Peyer's patch (tissue), 4 donors: ENCODE measurements at regions not wholly inside any gene's neighbourhood (a gene's known extent, or its start where the extent isn't known, plus 50 kb on each side); places are given as distances from the start of the nearest gene placed in this dataset.

Experiments
- CTCF ChIP-seq, 6 experiments: fragments of 450-650 bp in 4 of 6; fragments of 200-600 bp in 2 of 6; sonication (generic) in 1 of 6; IDR thresholded peaks; one replicate each; pipeline ENCODE4 v1.5.1; 2017 to 2019; ENCODE audit warnings: antibody characterized with exemption in 6 of 6, mild to moderate bottlenecking in 3 of 6, moderate library complexity in 1 of 6
- POLR2A ChIP-seq, 2 donors: fragments of 450-650 bp; IDR thresholded peaks; one replicate each; pipeline ENCODE4 v1.5.1; 2017; ENCODE audit warnings: antibody characterized with exemption in 2 of 2, mild to moderate bottlenecking in 2 of 2, moderate library complexity in 2 of 2

- no peak for TF ChIP-seq CTCF (IDR thresholded peaks at IDR 0.05)
- TF ChIP-seq POLR2A (IDR thresholded peaks at IDR 0.05): no peak
Measured at GRCh38 chr2:2728635-2729034, 397.6 kb upstream of the MYT1L start.
